ENCODE measurements at regions not wholly inside any gene's neighbourhood (a gene's known extent, or its start where the extent isn't known, plus 50 kb on each side); places are given as distances from the start of the nearest gene placed in this dataset.

- Histone ChIP-seq H3K4me3 (ENCODE audit: control insufficient read depth in 2 of 3, extremely low read depth in 1 of 3, insufficient read depth in 2 of 3, low read depth in 1 of 3, low read length in 3 of 3) (no peak overlapping the region), H3K4me2 (ENCODE audit: control insufficient read depth, extremely low read depth, insufficient read depth, low read depth, low read length) (no peak overlapping the region), H3K9ac (ENCODE audit: control insufficient read depth, extremely low read depth, insufficient read depth, low read length) (no peak overlapping the region), H3K36me3 (ENCODE audit: control insufficient read depth in 2 of 2, extremely low read depth in 1 of 2, insufficient read depth in 2 of 2, low read length in 2 of 2) (no peaks in the 10 kb centered on the region), H4K20me1 (ENCODE audit: control insufficient read depth, extremely low read depth, insufficient read depth, low read length) (no peaks in the 10 kb centered on the region), H3K9me1 (ENCODE audit: control insufficient read depth, extremely low read depth, insufficient read depth, low read length) (no peaks in the 10 kb centered on the region), H3K27me3 (ENCODE audit: control insufficient read depth, extremely low read depth, insufficient read depth, low read length) (no peaks in the 10 kb centered on the region), H3K79me2 (ENCODE audit: control insufficient read depth, insufficient read depth, low read length) (no peaks in the 10 kb centered on the region), H2AFZ (ENCODE audit: control insufficient read depth, low read length) (no peak overlapping the region), H3K27ac (ENCODE audit: control insufficient read depth, insufficient read depth, low read length) (no peak overlapping the region), H3K9me3 (ENCODE audit: control insufficient read depth, low read depth, low read length) (no peaks in the 10 kb centered on the region), H3K4me1 (ENCODE audit: control insufficient read depth, extremely low read depth, insufficient read depth, low read length) (no peaks in the 10 kb centered on the region)
- FAIRE-seq (no peak), DNase-seq (ENCODE audit: low read depth, low spot score) (no peak)
- dilution Hi-C loops (cut with MboI; ENCODE audit: extremely low pct_ligation_motif_present, low sequenced_read_pairs) = no loop called here
- TF ChIP-seq EZH2 (IDR thresholded peaks at IDR 0.05; ENCODE audit: low read length) (no peak), CTCF (optimal IDR thresholded peaks at IDR 0.05 in 1 of 3, IDR thresholded peaks at IDR 0.05 in 1 of 3, conservative IDR thresholded peaks at IDR 0.05 in 1 of 3; ENCODE audit: extremely low read depth in 1 of 3, insufficient read depth in 2 of 3, low read length in 3 of 3) (no peak)
Observed at GRCh38 chr7:19427944-19428343, 280.9 kb downstream of the POLR1F start.

- Histone ChIP-seq H3K36me3 (ENCODE audit: control insufficient read depth in 2 of 2, extremely low read depth in 1 of 2, insufficient read depth in 2 of 2, low read length in 2 of 2) (no peaks in the 10 kb centered on the region), H3K79me2 (ENCODE audit: control insufficient read depth, insufficient read depth, low read length) (no peaks in the 10 kb centered on the region), H2AFZ (ENCODE audit: control insufficient read depth, low read length) (no peak overlapping the region), H3K4me1 (ENCODE audit: control insufficient read depth, extremely low read depth, insufficient read depth, low read length) (no peaks in the 10 kb centered on the region), H3K27me3 (ENCODE audit: control insufficient read depth, extremely low read depth, insufficient read depth, low read length) (no peaks in the 10 kb centered on the region), H3K9me1 (ENCODE audit: control insufficient read depth, extremely low read depth, insufficient read depth, low read length) (no peaks in the 10 kb centered on the region), H3K9me3 (ENCODE audit: control insufficient read depth, low read depth, low read length) (no peaks in the 10 kb centered on the region), H3K4me3 (ENCODE audit: control insufficient read depth in 2 of 3, extremely low read depth in 1 of 3, insufficient read depth in 2 of 3, low read depth in 1 of 3, low read length in 3 of 3) (no peak overlapping the region), H3K27ac (ENCODE audit: control insufficient read depth, insufficient read depth, low read length) (no peak overlapping the region), H3K4me2 (ENCODE audit: control insufficient read depth, extremely low read depth, insufficient read depth, low read depth, low read length) (no peak overlapping the region), H3K9ac (ENCODE audit: control insufficient read depth, extremely low read depth, insufficient read depth, low read length) (no peak overlapping the region), H4K20me1 (ENCODE audit: control insufficient read depth, extremely low read depth, insufficient read depth, low read length) (no peaks in the 10 kb centered on the region)
- DNase-seq (ENCODE audit: low read depth, low spot score) = no peak
- TF ChIP-seq EZH2 (IDR thresholded peaks at IDR 0.05; ENCODE audit: low read length) (no peak), CTCF (optimal IDR thresholded peaks at IDR 0.05 in 1 of 3, IDR thresholded peaks at IDR 0.05 in 1 of 3, conservative IDR thresholded peaks at IDR 0.05 in 1 of 3; ENCODE audit: extremely low read depth in 1 of 3, insufficient read depth in 2 of 3, low read length in 3 of 3) (no peak)
- no peak for FAIRE-seq
- dilution Hi-C loops (cut with MboI; ENCODE audit: extremely low pct_ligation_motif_present, low sequenced_read_pairs) = no loop called here
Observed at GRCh38 chr7:19421861-19422260, 276.6 kb upstream of the FERD3L start.
